ENCODE measurements at regions not wholly inside any gene's neighbourhood (a gene's known extent, or its start where the extent isn't known, plus 50 kb on each side); places are given as distances from the start of the nearest gene placed in this dataset.

DNA sequence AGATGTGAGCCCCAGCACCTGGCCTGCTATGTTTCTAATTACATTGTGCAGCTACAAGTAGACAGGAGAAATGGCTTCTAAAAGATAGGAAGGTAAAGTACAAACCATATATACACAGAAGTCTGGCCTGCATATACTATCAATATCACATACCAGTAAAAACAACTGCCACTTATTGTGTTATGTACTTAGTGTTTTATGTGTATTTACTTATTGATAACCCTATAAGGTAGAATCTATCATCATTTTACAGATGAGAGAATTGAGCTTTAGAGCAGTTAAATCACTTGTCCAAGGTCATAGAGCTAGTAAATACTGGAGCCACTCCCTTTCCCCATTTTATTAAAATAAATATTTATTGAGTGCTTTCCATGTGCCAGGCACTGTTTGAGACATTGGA is 102.4 kb upstream of the PRDM1 start:
- Histone ChIP-seq H3K4me3 (ENCODE audit: low read length) (no peak overlapping the region), H3K27me3 (ENCODE audit: insufficient read depth, low read length) (peaks cover 83% of the 10 kb centered on the region), H3K4me1 (ENCODE audit: insufficient read depth, low read length) (peaks cover 25% of the 10 kb centered on the region), H3K9me3 (ENCODE audit: low read depth, low read length) (no peaks in the 10 kb centered on the region)

DNA sequence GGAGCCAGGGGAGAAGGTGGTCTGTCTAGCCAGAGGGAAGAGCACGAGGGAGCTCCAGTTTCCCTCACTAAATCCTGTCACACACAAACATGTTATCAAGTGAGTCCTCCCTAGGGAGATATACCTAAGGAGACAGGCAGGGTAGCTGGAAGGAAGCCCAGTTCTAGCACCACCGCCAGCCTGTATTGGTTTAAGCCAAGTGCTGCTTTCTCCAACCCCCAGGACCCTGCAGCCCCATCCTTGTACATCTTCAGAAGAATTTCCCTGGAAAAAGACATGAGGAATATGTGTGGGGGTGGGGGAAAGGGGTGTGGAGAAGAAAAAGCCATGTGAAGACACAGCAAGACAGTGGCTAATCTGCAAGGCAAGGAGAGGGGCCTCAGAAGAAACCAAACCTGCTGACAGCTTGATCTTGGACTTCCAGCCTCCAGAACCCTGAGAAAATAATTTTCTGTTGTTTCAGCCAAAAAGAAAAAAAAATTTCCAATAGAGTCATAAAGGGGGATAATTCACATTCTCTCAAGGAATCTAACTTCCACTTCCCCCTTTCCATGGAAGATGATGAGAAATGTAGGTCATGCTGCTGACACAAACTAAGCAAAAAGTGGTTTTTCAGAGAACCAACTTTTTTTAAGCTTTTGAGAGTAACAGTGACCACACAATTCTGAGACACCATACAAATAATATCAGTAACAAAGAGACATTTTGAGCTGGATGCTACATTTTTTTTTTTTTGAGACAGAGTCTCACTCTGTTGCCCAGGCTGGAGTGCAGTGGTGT is 103.2 kb upstream of the PRDM1 start:
- Histone ChIP-seq H3K9me3 (ENCODE audit: low read depth, low read length) (no peaks in the 10 kb centered on the region), H3K4me3 (ENCODE audit: low read length) (no peak overlapping the region), H3K4me1 (ENCODE audit: insufficient read depth, low read length) (peaks cover 25% of the 10 kb centered on the region), H3K27me3 (ENCODE audit: insufficient read depth, low read length) (peaks cover 76% of the 10 kb centered on the region)

- Histone ChIP-seq H3K27me3 (ENCODE audit: insufficient read depth, low read length) (peaks cover 68% of the 10 kb centered on the region), H3K4me3 (ENCODE audit: low read length) (no peak overlapping the region)
Observed at GRCh38 chr6:105981888-105982358, 104.2 kb upstream of the PRDM1 start.

GRCh38 chr6:105981002-105981887 is 104.9 kb upstream of the PRDM1 start:
- H3K4me3 ChIP-seq (ENCODE audit: low read length) = peak overlapping the region; percentile 37
- H3K4me1 ChIP-seq (ENCODE audit: insufficient read depth, low read length) = peaks cover 22% of the 10 kb centered on the region
- H3K27me3 ChIP-seq (ENCODE audit: insufficient read depth, low read length) = peaks cover 61% of the 10 kb centered on the region
- H3K9me3 ChIP-seq (ENCODE audit: low read depth, low read length) = no peaks in the 10 kb centered on the region

More at GRCh38 chr6:105981888-105982358, 104.2 kb upstream of the PRDM1 start:
- peaks cover 25% of the 10 kb centered on the region for H3K4me1 ChIP-seq (ENCODE audit: insufficient read depth, low read length)
- H3K9me3 ChIP-seq (ENCODE audit: low read depth, low read length) = no peaks in the 10 kb centered on the region

DNA sequence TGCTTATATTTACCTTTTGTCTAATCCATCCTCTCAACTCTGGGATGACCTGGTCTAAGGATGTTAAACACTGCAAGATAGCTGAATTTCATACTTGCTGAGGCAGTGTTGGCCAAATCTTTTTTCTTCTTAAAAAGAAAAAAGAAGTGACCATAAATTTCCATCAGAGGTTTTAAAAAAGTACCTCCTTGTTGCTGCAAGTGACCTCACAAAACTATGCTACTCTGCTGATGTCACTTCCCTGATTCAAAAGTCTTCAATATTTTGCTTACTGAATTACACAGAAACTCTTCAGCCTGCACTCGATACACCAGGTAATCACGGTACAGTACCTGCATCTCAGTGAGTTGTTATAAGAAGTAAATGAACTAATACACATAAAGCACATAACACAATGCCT is 107.2 kb upstream of the PRDM1 start:
- Histone ChIP-seq H3K27me3 (ENCODE audit: insufficient read depth, low read length) (peaks cover 44% of the 10 kb centered on the region), H3K4me1 (ENCODE audit: insufficient read depth, low read length) (peaks cover 12% of the 10 kb centered on the region), H3K9me3 (ENCODE audit: low read depth, low read length) (no peaks in the 10 kb centered on the region), H3K4me3 (ENCODE audit: low read length) (no peak overlapping the region)

GRCh38 chr6:105977934-105978504 is 108.1 kb upstream of the PRDM1 start:
- H3K4me1 ChIP-seq (ENCODE audit: insufficient read depth, low read length) = peaks cover 12% of the 10 kb centered on the region
- no peak overlapping the region for H3K4me3 ChIP-seq (ENCODE audit: low read length)
- H3K9me3 ChIP-seq (ENCODE audit: low read depth, low read length) = peaks cover 8% of the 10 kb centered on the region
- H3K27me3 ChIP-seq (ENCODE audit: insufficient read depth, low read length) = peaks cover 35% of the 10 kb centered on the region

DNA sequence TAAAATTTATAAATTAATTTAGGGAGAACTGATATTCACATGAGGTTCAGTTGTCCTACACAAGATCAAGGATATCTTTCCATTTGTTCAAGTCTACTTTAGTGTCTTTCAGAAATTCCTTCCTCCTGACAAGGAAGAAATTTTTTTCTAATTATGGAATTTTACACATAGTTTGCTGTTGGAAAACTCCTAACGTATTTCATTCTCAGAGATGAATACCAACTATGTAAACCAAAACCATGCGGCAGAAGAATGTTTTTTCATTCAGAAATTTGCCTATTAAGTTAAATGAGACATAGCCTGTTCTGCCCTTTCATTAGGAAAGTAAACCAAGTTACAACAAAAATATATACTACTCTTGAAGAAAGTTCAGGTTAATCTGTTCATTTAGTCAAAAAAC is 111.2 kb upstream of the PRDM1 start:
- H3K27me3 ChIP-seq (ENCODE audit: insufficient read depth, low read length) = peaks cover 9% of the 10 kb centered on the region
- H3K9me3 ChIP-seq (ENCODE audit: low read depth, low read length) = peaks cover 26% of the 10 kb centered on the region
- H3K4me3 ChIP-seq (ENCODE audit: low read length) = no peak overlapping the region
- no peaks in the 10 kb centered on the region for H3K4me1 ChIP-seq (ENCODE audit: insufficient read depth, low read length)

DNA sequence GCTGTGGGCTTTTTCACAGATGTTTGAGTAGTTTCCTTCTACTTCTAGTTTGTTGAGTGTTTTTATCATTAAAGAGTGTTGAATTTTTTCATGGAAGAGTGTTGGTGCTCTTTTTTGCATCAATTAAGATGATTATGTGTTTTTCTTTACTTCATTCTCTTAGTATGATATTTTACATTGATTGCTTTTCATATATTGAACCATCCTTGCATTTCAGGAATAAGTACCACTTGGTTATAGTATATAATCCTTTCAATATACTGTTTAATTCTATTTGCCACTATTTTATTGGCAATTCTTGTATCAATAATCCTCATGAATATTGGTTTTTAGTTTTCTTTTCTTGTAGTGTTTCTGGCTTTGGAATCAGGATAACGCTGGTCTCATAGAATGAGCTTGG is 113.7 kb upstream of the PRDM1 start:
- no peak overlapping the region for H3K4me3 ChIP-seq (ENCODE audit: low read length)

GRCh38 chr6:105968603-105969333 is 117.4 kb upstream of the PRDM1 start:
- Histone ChIP-seq H3K27me3 (ENCODE audit: insufficient read depth, low read length) (no peaks in the 10 kb centered on the region), H3K9me3 (ENCODE audit: low read depth, low read length) (peaks cover 25% of the 10 kb centered on the region), H3K4me3 (ENCODE audit: low read length) (no peak overlapping the region), H3K4me1 (ENCODE audit: insufficient read depth, low read length) (no peaks in the 10 kb centered on the region)

More for the DNA sequence above, 113.7 kb upstream of the PRDM1 start:
- Histone ChIP-seq H3K9me3 (ENCODE audit: low read depth, low read length) (peaks cover 26% of the 10 kb centered on the region), H3K4me1 (ENCODE audit: insufficient read depth, low read length) (no peaks in the 10 kb centered on the region), H3K27me3 (ENCODE audit: insufficient read depth, low read length) (peaks cover 4% of the 10 kb centered on the region)

- Histone ChIP-seq H3K4me3 (ENCODE audit: low read length) (no peak overlapping the region), H3K27me3 (ENCODE audit: insufficient read depth, low read length) (no peaks in the 10 kb centered on the region), H3K4me1 (ENCODE audit: insufficient read depth, low read length) (no peaks in the 10 kb centered on the region), H3K9me3 (ENCODE audit: low read depth, low read length) (peaks cover 18% of the 10 kb centered on the region)
Observed at GRCh38 chr6:105967917-105968602, 118.1 kb upstream of the PRDM1 start.

DNA sequence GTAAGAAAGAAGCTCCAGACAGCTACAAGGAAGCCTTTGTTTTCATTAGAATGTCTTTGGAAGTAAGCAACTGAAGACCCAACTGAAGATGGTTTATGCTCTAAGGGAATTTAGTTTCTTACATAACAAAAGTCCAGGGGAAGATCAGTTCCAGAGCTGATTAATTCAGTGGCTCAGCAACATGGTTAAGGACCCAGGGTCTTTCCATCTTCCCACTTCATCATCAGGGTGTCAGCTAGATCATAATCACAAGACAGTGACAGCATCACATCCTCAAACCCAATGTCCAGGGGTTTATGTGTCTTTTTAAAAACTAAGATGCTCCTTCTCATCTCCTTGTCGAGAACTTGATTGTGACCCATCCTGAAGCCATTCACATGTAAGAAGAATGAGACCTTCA is 119.7 kb upstream of the PRDM1 start:
- no peaks in the 10 kb centered on the region for H3K4me1 ChIP-seq (ENCODE audit: insufficient read depth, low read length)
- no peak overlapping the region for H3K4me3 ChIP-seq (ENCODE audit: low read length)
- no peaks in the 10 kb centered on the region for H3K27me3 ChIP-seq (ENCODE audit: insufficient read depth, low read length)
- peaks cover 2% of the 10 kb centered on the region for H3K9me3 ChIP-seq (ENCODE audit: low read depth, low read length)

DNA sequence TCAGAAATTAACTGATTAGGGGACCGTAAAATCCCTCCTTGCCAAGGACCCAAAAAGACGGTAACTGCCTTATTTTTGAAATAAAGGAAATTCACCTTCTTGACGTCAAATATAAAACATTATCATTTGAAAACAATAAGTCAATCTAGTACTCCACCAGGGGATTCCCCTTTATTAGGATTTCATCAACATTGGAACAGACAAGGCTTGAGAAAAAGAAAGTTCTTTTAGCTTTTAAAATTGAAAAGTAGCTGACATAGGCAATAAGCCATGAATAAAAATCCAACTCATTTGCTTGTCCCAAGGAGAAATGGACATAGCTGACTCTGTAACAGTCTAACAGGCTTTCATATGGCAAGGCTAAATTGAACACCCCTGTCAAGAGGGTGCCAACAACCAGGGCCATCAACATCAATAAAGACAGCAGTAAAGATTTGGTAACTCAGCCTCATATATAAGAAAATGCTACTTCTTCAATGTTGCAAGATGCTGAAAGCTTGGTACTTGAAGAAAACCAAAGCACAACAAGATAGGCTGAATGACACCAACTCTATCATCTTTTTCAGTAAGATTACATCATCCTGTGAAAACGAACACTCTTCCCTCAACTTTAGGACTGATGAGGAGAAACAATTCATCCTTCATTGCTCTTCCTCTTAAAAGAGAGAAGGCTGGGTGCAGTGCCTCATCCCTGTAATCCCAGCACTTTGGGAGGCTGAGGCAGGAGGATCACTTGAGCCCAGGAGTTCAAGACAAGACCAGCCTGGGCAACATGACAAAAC is 121.0 kb upstream of the PRDM1 start:
- H3K4me3 ChIP-seq (ENCODE audit: low read length) = no peak overlapping the region
- no peaks in the 10 kb centered on the region for H3K9me3 ChIP-seq (ENCODE audit: low read depth, low read length)
- no peaks in the 10 kb centered on the region for H3K4me1 ChIP-seq (ENCODE audit: insufficient read depth, low read length)
- no peaks in the 10 kb centered on the region for H3K27me3 ChIP-seq (ENCODE audit: insufficient read depth, low read length)

GRCh38 chr6:105954148-105954547 is 132.0 kb upstream of the PRDM1 start:
- Histone ChIP-seq H3K27me3 (ENCODE audit: insufficient read depth, low read length) (no peaks in the 10 kb centered on the region), H3K9me3 (ENCODE audit: low read depth, low read length) (no peaks in the 10 kb centered on the region), H3K4me3 (ENCODE audit: low read length) (no peak overlapping the region), H3K4me1 (ENCODE audit: insufficient read depth, low read length) (peaks cover 8% of the 10 kb centered on the region)

Measured in mononuclear cell (primary cell).